ENCODE measurements at regions not wholly inside any gene's neighbourhood (a gene's known extent, or its start where the extent isn't known, plus 50 kb on each side); places are given as distances from the start of the nearest gene placed in this dataset.

DNA sequence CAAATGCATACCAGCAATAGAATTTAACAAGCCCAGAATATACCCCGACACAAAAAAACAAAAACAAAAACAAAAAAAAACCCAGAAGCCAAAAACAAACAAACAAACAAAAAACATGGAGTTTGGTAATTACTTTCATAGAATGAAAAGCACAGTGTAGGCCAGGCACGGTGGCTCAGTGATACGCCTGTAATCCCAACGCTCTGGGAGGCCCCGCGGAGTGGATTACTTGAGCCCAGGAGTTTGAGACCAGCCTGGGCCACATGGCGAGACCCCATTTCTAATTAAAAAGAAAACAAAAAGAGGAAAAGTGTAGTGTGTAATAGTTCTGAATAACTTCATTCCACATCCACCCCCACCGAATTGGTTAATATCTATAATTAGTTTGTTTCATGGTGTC lies 1265.7 kb downstream of the NCAM2 start:
- no peak for DNase-seq (ENCODE audit: low spot score)
- TF ChIP-seq, protein P1, sequence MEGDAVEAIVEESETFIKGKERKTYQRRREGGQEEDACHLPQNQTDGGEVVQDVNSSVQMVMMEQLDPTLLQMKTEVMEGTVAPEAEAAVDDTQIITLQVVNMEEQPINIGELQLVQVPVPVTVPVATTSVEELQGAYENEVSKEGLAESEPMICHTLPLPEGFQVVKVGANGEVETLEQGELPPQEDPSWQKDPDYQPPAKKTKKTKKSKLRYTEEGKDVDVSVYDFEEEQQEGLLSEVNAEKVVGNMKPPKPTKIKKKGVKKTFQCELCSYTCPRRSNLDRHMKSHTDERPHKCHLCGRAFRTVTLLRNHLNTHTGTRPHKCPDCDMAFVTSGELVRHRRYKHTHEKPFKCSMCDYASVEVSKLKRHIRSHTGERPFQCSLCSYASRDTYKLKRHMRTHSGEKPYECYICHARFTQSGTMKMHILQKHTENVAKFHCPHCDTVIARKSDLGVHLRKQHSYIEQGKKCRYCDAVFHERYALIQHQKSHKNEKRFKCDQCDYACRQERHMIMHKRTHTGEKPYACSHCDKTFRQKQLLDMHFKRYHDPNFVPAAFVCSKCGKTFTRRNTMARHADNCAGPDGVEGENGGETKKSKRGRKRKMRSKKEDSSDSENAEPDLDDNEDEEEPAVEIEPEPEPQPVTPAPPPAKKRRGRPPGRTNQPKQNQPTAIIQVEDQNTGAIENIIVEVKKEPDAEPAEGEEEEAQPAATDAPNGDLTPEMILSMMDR (conservative IDR thresholded peaks at IDR 0.05; ENCODE audit: low read depth): no peak
- ChIA-PET POLR2A (ENCODE audit: low non-redundant PET) (no interaction called here), CTCF (no interaction called here)
- no peak overlapping the region for H3K27ac ChIP-seq

DNA sequence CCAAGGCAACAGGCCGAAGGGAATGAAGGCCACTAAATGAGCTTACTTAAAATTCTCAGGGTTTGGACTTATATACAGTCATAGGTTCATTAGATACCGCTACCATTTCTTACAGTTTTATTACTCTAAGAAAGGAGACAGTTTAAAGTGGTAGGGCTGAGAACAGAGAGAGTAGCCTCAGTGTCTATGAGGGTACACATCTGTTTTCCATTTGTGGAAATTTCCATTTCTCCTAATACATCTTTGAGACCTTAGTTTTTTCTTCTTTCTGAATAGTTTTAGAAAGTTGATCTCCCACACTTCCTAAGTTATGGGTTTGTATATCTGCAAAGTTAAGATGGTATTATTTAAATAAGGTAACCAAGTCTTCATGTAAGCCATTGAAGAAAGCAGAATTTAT lies 1279.1 kb downstream of the NCAM2 start:
- H3K27ac ChIP-seq: no peak overlapping the region
- ChIA-PET CTCF (no interaction called here), POLR2A (ENCODE audit: low non-redundant PET) (no interaction called here)
- TF ChIP-seq, protein P1 (conservative IDR thresholded peaks at IDR 0.05; ENCODE audit: low read depth): no peak
- no peak for DNase-seq (ENCODE audit: low spot score)

DNA sequence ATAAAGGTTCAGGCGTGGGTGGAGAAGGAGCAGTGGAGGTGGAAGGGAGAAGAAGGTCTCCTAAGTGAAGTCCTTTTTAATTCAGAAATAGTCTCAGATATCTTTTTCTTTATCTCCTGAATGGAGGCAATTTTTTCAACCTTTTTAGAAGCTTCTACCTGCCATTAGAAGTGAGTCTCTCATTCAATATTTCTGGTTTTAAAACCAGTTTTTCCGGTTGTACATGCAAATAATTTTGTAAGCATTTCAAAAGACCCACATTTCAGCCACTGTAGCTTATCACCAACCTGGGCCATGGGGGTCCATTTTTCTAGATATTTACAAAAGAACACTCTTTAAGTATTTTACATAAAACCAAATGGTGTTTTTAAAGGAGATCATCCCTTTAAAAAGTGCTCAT lies 1280.2 kb downstream of the NCAM2 start:
- POLR2A ChIA-PET (ENCODE audit: low non-redundant PET): no interaction called here
- TF ChIP-seq, protein P1 (conservative IDR thresholded peaks at IDR 0.05; ENCODE audit: low read depth): no peak
- CTCF ChIA-PET: no interaction called here
- peak; percentile 1 for DNase-seq (ENCODE audit: low spot score)
- no peak overlapping the region for H3K27ac ChIP-seq

DNA sequence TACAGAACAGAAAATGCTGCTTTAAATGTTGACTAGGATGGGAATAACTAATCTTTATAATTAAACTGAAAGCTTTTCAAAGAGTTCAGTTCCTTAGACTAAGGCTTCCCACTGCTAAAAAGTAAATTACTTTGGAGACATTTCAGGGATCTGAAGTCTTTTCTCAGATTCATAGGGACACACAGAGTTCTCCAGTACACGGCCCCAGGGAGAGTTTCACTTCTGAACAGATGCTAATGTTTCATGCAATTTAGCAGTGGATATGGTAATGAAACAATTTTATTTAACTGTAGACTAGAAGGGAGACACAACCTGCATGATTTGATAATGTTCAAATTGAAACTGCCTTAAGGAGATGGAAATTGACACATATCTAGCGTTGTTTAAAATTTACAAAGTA lies 1282.6 kb downstream of the NCAM2 start:
- ChIA-PET POLR2A (ENCODE audit: low non-redundant PET) (no interaction called here), CTCF (no interaction called here)
- DNase-seq (ENCODE audit: low spot score): no peak
- H3K27ac ChIP-seq: no peak overlapping the region
- TF ChIP-seq, protein P1 (conservative IDR thresholded peaks at IDR 0.05; ENCODE audit: low read depth): no peak

DNA sequence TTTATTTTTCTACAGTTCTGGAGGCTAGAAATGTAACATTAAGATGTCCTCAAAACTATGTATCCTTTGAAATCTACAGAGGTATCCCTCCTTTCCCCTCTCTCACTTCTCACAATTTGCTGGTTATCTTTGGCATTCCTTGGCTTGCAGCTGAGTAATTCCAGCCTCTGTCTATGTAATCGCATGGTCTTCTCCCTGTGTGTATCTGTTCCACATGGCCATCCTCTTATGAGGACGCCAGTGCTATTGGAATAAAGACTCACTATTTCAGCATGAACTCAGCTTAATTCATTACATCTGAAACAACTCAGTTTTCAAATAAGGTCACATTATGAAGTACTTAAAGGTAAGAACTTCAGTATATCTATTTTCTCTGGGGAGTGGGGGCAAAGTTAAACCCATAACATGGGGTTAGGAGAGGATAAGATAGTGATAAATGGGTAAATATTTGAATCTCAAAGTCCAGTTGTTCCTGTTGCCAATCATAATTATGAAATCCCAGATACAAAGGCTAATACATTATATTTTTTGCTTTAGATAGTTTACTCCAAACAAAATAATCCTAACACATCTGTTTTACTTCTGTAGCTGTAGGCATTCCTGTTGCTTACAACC lies 1290.8 kb downstream of the NCAM2 start:
- H3K27ac ChIP-seq: no peak overlapping the region
- ChIA-PET POLR2A (ENCODE audit: low non-redundant PET) (no interaction called here), CTCF (no interaction called here)
- DNase-seq (ENCODE audit: low spot score): no peak
- TF ChIP-seq, protein P1 (conservative IDR thresholded peaks at IDR 0.05; ENCODE audit: low read depth): no peak

DNA sequence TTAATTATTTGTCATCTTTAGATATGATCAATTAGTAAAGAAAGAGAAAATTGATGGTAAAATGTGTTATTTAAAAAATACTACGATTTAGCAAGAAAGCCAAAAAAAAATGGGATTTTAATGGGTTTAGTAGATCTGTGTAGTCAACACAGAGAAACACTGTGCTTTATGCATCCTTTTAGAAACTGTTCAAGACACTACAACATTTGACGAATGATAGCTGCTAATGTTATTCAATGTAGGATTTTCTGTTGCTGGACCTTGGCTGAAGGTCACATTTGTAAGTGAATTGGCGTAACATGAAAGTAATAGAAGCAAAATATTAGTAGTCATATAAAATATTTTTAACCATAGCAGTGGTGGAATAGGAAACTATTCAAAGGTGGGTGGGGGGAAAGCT lies 1293.9 kb downstream of the NCAM2 start:
- no peak for DNase-seq (ENCODE audit: low spot score)
- H3K27ac ChIP-seq: no peak overlapping the region
- POLR2A ChIA-PET (ENCODE audit: low non-redundant PET): no interaction called here
- TF ChIP-seq, protein P1 (conservative IDR thresholded peaks at IDR 0.05; ENCODE audit: low read depth): no peak
- CTCF ChIA-PET: no interaction called here

DNA sequence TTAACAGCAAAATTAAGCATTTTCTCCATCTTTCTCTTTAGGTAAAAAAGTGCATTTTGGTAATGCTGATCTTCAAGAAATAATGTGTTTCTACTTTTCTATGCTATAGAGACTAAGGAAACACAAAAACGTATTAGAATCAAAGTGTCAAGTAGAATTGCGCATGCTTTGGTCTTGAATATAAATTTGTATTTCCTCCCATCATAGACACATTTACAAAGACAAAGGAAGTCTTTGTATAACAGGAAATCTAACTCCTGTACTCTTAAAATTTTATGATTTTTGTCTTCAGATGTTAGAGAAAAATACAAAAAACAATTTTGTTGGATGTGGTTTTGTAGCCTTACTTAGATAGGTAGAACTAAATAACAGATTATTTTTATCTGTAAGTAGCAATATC lies 1299.4 kb downstream of the NCAM2 start:
- POLR2A ChIA-PET (ENCODE audit: low non-redundant PET): no interaction called here

More for the DNA sequence above, 1299.4 kb downstream of the NCAM2 start:
- TF ChIP-seq, protein P1 (conservative IDR thresholded peaks at IDR 0.05; ENCODE audit: low read depth): no peak
- no peak overlapping the region for H3K27ac ChIP-seq
- CTCF ChIA-PET: no interaction called here
- no peak for DNase-seq (ENCODE audit: low spot score)
